Cardiac muscle cell (in vitro differentiated cells and primary cell): ENCODE measurements at regions not wholly inside any gene's neighbourhood (a gene's known extent, or its start where the extent isn't known, plus 50 kb on each side); places are given as distances from the start of the nearest gene placed in this dataset.

Experiments
- DNase-seq, 2 donors: peaks; one replicate each; pipeline versions ENCODE4 v3.0.0 to v3.0.0-alpha.2; 2010 to 2017; ENCODE audit warnings: low read depth in 1 of 2, low spot score in 1 of 2
- H3K27ac ChIP-seq: fragments of 200-600 bp; sonication (generic); 2 replicates; pipeline ENCODE4 v1.5.1; 2016
- H3K27me3 ChIP-seq: fragments of 200-600 bp; sonication (generic); 2 replicates; pipeline ENCODE4 v1.6.0; 2016; ENCODE audit warnings: control low read depth
- H3K36me3 ChIP-seq: fragments of 200-600 bp; sonication (generic); 2 replicates; pipeline ENCODE4 v1.5.1; 2016; ENCODE audit warnings: control low read depth
- H3K4me1 ChIP-seq: fragments of 200-600 bp; sonication (generic); 2 replicates; pipeline ENCODE4 v1.8.1; 2017; ENCODE audit warnings: low read depth, mild to moderate bottlenecking, mixed run types
- H3K4me3 ChIP-seq: fragments of 200-600 bp; sonication (generic); 2 replicates; pipeline ENCODE4 v1.5.1; 2016; ENCODE audit warnings: mild to moderate bottlenecking
- H3K9me3 ChIP-seq: fragments of 200-600 bp; sonication (generic); 2 replicates; pipeline ENCODE4 v1.5.1; 2017; ENCODE audit warnings: low read depth, mild to moderate bottlenecking, control low read depth
- CTCF ChIP-seq: IDR thresholded peaks from 2 replicates; pipeline ENCODE4 v1.5.1; 2012; ENCODE audit warnings: low read depth, mild to moderate bottlenecking, low read length

GRCh38 chr2:15760232-15760910 lies 168.7 kb downstream of the DDX1 start:
- Histone ChIP-seq H3K4me3 (no peak overlapping the region), H3K36me3 (no peaks in the 10 kb centered on the region), H3K4me1 (no peaks in the 10 kb centered on the region), H3K9me3 (no peaks in the 10 kb centered on the region), H3K27ac (no peak overlapping the region), H3K27me3 (no peaks in the 10 kb centered on the region)
- no peak for TF ChIP-seq CTCF
- no peak for DNase-seq

- Histone ChIP-seq H3K27me3 (no peaks in the 10 kb centered on the region), H3K36me3 (no peaks in the 10 kb centered on the region), H3K9me3 (no peaks in the 10 kb centered on the region), H3K4me1 (no peaks in the 10 kb centered on the region), H3K4me3 (no peak overlapping the region), H3K27ac (no peak overlapping the region)
- TF ChIP-seq CTCF, result no peak
- DNase-seq, result no peak
These were observed 169.4 kb downstream of the DDX1 start for GRCh38 chr2:15761056-15761455.

- H3K9me3 ChIP-seq, result no peaks in the 10 kb centered on the region
- H3K4me3 ChIP-seq, result no peak overlapping the region
- H3K4me1 ChIP-seq, result no peaks in the 10 kb centered on the region
- H3K27me3 ChIP-seq, result no peaks in the 10 kb centered on the region
- no peaks in the 10 kb centered on the region for H3K36me3 ChIP-seq
- TF ChIP-seq CTCF, result no peak
- no peak overlapping the region for H3K27ac ChIP-seq
- no peak for DNase-seq
These were observed 170.2 kb downstream of the DDX1 start for GRCh38 chr2:15761910-15762309.

GRCh38 chr2:15762449-15762848 lies 170.8 kb downstream of the DDX1 start:
- no peaks in the 10 kb centered on the region for H3K4me1 ChIP-seq
- H3K27ac ChIP-seq, result no peak overlapping the region
- H3K4me3 ChIP-seq, result no peak overlapping the region
- TF ChIP-seq CTCF, result no peak
- H3K27me3 ChIP-seq, result no peaks in the 10 kb centered on the region
- DNase-seq, result no peak
- H3K9me3 ChIP-seq, result no peaks in the 10 kb centered on the region
- no peaks in the 10 kb centered on the region for H3K36me3 ChIP-seq

- no peak for DNase-seq
These were observed 171.6 kb downstream of the DDX1 start for GRCh38 chr2:15763106-15763821.

More at GRCh38 chr2:15763106-15763821, 171.6 kb downstream of the DDX1 start:
- Histone ChIP-seq H3K36me3 (no peaks in the 10 kb centered on the region), H3K4me3 (no peak overlapping the region), H3K4me1 (no peaks in the 10 kb centered on the region), H3K27ac (no peak overlapping the region), H3K27me3 (no peaks in the 10 kb centered on the region), H3K9me3 (no peaks in the 10 kb centered on the region)
- no peak for TF ChIP-seq CTCF
